ENCODE measurements at regions not wholly inside any gene's neighbourhood (a gene's known extent, or its start where the extent isn't known, plus 50 kb on each side); places are given as distances from the start of the nearest gene placed in this dataset.

DNA sequence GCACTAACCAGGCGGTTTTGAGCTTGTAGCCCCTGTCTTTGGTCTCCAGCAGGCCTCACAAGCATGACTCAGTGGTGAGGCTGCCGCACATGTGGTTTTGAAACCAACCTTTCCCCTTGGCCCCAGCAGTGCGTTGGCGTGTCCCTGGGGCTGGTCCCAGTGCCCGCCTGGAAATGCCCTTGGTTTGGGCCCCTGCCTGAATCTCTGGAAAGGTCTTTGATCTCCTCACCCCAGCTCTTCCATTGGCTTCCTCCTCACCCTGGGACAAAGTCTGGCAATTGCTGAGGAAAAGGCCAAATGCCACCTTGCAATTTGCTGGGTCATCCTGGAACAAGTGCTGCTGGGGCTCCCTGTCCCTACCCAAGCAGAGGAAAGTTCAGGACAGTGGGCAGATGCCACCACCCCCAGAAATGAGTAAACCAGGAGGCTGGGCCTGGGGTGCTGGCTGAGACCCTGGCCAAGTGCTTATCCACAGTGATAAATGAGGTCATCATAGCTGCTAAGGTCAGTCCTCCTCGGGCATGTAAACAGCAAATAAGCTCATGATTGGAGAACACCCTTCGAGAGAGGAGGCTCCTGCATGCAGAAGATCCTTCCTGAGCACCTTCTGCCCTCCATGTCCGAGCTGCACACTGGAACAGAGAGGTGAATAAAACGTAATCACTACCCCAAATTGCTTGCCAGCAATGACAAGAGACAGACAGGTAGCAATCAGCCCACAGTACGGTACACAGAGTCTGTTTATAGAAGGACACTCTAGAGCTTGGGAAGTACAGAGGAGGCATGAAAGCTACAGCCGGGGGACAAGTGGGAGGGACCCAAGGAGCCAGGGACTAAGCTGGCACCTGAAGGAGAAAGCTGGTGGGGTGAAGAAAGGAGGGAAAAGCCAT, 98.9 kb upstream of the CPEB4 start:
- POLR2A ChIA-PET: no interaction called here
- H3K4me3 ChIP-seq (ENCODE audit: low read depth, low read length): no peak overlapping the region
- TF ChIP-seq, protein P1, sequence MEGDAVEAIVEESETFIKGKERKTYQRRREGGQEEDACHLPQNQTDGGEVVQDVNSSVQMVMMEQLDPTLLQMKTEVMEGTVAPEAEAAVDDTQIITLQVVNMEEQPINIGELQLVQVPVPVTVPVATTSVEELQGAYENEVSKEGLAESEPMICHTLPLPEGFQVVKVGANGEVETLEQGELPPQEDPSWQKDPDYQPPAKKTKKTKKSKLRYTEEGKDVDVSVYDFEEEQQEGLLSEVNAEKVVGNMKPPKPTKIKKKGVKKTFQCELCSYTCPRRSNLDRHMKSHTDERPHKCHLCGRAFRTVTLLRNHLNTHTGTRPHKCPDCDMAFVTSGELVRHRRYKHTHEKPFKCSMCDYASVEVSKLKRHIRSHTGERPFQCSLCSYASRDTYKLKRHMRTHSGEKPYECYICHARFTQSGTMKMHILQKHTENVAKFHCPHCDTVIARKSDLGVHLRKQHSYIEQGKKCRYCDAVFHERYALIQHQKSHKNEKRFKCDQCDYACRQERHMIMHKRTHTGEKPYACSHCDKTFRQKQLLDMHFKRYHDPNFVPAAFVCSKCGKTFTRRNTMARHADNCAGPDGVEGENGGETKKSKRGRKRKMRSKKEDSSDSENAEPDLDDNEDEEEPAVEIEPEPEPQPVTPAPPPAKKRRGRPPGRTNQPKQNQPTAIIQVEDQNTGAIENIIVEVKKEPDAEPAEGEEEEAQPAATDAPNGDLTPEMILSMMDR (IDR thresholded peaks at IDR 0.05; ENCODE audit: insufficient read depth, low read length, missing control alignments): no peak
- CTCF ChIA-PET: interaction anchor here (0.9 to 1.1 kb wide), 2 partner anchors 13 to 184 kb away, joined by 3 to 4 read pairs; no protein-coding TSS in a partner anchor
- no peak for DNase-seq (ENCODE audit: low read depth, low spot score)

DNA sequence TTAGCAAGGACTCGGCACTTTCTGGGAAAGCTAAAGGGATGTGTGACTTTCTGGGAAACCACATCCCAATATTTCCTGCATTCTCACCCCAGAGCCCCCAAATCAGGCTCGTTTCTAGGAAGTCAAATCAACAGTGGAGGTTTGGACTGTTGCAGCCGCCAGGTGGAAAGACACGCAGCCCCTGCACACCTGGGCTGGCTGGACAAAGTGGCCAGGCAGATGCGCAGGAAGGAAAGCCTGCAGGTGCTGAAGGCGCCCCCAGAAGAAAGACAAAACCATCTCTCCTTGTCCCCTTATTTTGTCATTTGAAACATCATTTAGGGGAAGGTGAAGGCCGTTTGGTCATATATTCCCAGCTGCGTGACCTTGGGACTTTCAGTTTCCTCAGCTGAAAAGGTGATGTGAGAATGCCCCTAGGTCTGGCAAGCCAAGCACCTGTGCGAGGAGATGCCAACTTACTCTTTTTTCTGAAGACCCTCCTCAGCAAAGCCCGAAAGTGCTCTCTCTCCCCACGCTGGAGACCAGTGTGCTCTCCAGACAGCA, 97.9 kb upstream of the CPEB4 start:
- CTCF ChIA-PET: no interaction called here
- TF ChIP-seq, protein P1 (IDR thresholded peaks at IDR 0.05; ENCODE audit: insufficient read depth, low read length, missing control alignments): no peak
- POLR2A ChIA-PET: no interaction called here
- no peak for DNase-seq (ENCODE audit: low read depth, low spot score)
- H3K4me3 ChIP-seq (ENCODE audit: low read depth, low read length): no peak overlapping the region

DNA sequence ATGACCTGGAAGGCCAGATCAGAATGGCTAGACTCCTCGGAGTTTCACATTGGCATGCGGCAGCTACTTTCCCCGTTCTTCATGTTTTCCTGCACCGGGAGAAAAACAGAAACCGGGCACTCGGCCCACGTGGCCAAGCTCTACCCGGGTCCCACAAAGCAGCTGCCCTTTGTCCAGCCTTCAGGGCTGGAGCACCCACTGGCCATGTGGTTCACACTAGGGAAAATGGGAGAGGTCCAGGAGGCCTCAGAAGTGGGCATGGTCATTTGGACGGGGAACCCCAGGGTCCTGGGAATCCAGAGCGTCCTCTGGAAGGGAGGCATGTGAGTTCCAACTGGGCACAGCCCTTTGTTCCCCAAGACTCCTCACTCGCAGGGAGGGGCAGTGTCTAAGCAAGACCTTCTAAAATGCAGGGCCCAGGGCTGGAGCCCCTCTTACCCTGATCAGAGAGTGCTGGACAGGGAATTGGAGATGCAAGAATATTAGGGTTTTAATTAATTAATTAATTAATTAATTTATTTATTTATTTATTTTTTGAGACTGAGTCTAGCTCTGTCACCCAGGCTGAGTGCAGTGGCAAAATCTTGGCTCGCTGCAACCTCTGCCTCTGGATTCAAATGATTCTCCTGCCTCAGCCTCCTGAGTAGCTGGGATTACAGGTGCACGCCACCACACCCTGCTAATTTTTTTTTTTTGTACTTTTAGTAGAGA, 97.2 kb upstream of the CPEB4 start:
- TF ChIP-seq, protein P1 (IDR thresholded peaks at IDR 0.05; ENCODE audit: insufficient read depth, low read length, missing control alignments): no peak
- ChIA-PET CTCF (no interaction called here), POLR2A (no interaction called here)
- H3K4me3 ChIP-seq (ENCODE audit: low read depth, low read length): no peak overlapping the region
- no peak for DNase-seq (ENCODE audit: low read depth, low spot score)

DNA sequence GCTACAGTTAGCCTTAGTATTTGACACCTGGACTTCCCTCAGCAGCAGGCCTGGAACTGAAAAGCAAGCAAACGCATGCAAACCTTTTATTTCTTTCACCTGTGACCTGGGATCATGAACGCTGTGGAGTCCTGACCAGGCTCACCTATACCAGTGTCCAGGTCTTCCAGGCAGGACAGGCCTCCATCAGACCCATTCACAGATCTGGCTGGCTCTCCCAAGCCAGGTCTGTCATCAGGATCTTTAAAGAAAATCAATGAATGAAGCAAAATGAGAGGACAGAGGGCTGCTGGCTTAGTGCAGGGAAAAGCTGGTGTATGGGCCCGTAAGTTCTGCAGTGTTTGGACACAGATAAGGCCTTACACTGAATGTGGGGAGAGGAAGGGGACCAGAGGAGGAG, 96.3 kb upstream of the CPEB4 start:
- DNase-seq (ENCODE audit: low read depth, low spot score): no peak
- no peak overlapping the region for H3K4me3 ChIP-seq (ENCODE audit: low read depth, low read length)
- TF ChIP-seq, protein P1 (IDR thresholded peaks at IDR 0.05; ENCODE audit: insufficient read depth, low read length, missing control alignments): no peak
- ChIA-PET CTCF (no interaction called here), POLR2A (no interaction called here)

DNA sequence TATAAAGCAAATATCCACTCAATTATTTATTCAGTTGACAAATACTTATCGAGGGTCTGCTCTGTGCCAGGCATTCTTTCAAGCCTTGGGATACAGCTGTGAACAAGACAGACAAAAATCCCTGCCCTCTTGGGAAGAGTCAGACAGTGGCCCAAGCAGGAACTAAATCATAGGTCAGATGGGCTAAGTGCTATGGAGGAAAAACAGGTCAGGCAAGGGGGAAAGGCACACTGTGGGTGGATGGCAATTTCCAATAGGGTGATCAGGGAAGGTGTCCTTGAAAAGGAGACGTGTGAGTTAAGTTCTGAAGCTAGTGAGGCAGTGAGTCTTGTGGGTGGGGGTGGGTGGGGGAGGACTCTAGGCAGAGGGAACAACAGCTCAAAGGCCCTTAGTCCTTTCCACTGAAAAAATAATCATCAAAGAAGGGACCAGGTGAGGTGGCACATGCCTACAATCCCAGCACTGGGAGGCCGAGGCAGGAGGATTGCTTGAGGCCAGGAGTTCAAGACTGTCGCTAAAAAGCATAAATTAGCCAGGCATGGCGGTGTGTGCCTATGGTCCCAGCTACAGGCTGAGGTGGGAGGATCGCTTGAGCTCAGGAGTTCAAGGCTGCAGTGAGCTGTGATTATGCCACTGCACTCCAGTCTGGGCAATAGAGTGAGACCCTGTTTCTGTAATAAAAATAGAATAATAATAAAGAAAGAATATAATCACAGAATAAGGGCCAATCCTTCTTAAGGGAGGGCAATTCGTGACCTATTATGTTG, 95.2 kb upstream of the CPEB4 start:
- POLR2A ChIA-PET: no interaction called here
- DNase-seq (ENCODE audit: low read depth, low spot score): no peak
- no peak overlapping the region for H3K4me3 ChIP-seq (ENCODE audit: low read depth, low read length)
- CTCF ChIA-PET: no interaction called here
- TF ChIP-seq, protein P1 (IDR thresholded peaks at IDR 0.05; ENCODE audit: insufficient read depth, low read length, missing control alignments): no peak
